ENCODE measurements at regions not wholly inside any gene's neighbourhood (a gene's known extent, or its start where the extent isn't known, plus 50 kb on each side); places are given as distances from the start of the nearest gene placed in this dataset.

- no peak for TF ChIP-seq EZH2 (IDR thresholded peaks at IDR 0.05; ENCODE audit: low read length)
- TF ChIP-seq CTCF (optimal IDR thresholded peaks at IDR 0.05 in 1 of 3, IDR thresholded peaks at IDR 0.05 in 1 of 3, conservative IDR thresholded peaks at IDR 0.05 in 1 of 3; ENCODE audit: extremely low read depth in 1 of 3, insufficient read depth in 2 of 3, low read length in 3 of 3) = no peak
These were observed 150.7 kb upstream of the C14orf180 start for GRCh38 chr14:104428860-104429259.
